ENCODE measurements at regions not wholly inside any gene's neighbourhood (a gene's known extent, or its start where the extent isn't known, plus 50 kb on each side); places are given as distances from the start of the nearest gene placed in this dataset.

GRCh38 chr16:51392521-51393187, 241.6 kb upstream of the SALL1 start:
- Histone ChIP-seq H3K27ac (replicated peaks) (no peak overlapping the region), H3K4me3 (replicated peaks; ENCODE audit: insufficient read depth, low read length) (no peak overlapping the region), H3K27me3 (ENCODE audit: insufficient read depth, poor library complexity, severe bottlenecking) (no peaks in the 10 kb centered on the region)
- no peak for DNase-seq (ENCODE audit: low read depth in 1 of 2, low spot score in 1 of 2)
- TF ChIP-seq GABPA (IDR thresholded peaks at IDR 0.05; ENCODE audit: low read depth) (no peak), CTCF (IDR thresholded peaks at IDR 0.05; ENCODE audit: insufficient read depth, low read length) (no peak), POLR2AphosphoS5 (IDR thresholded peaks at IDR 0.05; ENCODE audit: low read depth) (no peak)

- no peak overlapping the region for H3K27ac ChIP-seq (replicated peaks)
- no peak overlapping the region for H3K4me3 ChIP-seq (replicated peaks; ENCODE audit: insufficient read depth, low read length)
- TF ChIP-seq POLR2AphosphoS5 (IDR thresholded peaks at IDR 0.05; ENCODE audit: low read depth) (no peak), REST (IDR thresholded peaks at IDR 0.05; ENCODE audit: insufficient replicate concordance, low read depth) (no peak), SPI1 (IDR thresholded peaks at IDR 0.05; ENCODE audit: borderline replicate concordance, low read depth) (no peak), CTCF (IDR thresholded peaks at IDR 0.05; ENCODE audit: insufficient read depth, low read length) (no peak), GABPA (IDR thresholded peaks at IDR 0.05; ENCODE audit: low read depth) (no peak)
- DNase-seq (ENCODE audit: low read depth in 1 of 2, low spot score in 1 of 2): no peak
- no peaks in the 10 kb centered on the region for H3K27me3 ChIP-seq (ENCODE audit: insufficient read depth, poor library complexity, severe bottlenecking)
These were observed 240.9 kb upstream of the SALL1 start for GRCh38 chr16:51391798-51392511.

- Histone ChIP-seq H3K27ac (replicated peaks) (no peak overlapping the region), H3K4me3 (replicated peaks; ENCODE audit: insufficient read depth, low read length) (no peak overlapping the region), H3K27me3 (ENCODE audit: insufficient read depth, poor library complexity, severe bottlenecking) (no peaks in the 10 kb centered on the region)
- TF ChIP-seq SPI1 (IDR thresholded peaks at IDR 0.05; ENCODE audit: borderline replicate concordance, low read depth): no peak
- no peak for TF ChIP-seq POLR2AphosphoS5 (IDR thresholded peaks at IDR 0.05; ENCODE audit: low read depth)
- no peak for TF ChIP-seq GABPA (IDR thresholded peaks at IDR 0.05; ENCODE audit: low read depth)
- no peak for TF ChIP-seq CTCF (IDR thresholded peaks at IDR 0.05; ENCODE audit: insufficient read depth, low read length)
- no peak for TF ChIP-seq REST (IDR thresholded peaks at IDR 0.05; ENCODE audit: insufficient replicate concordance, low read depth)
- DNase-seq (ENCODE audit: low read depth in 1 of 2, low spot score in 1 of 2): no peak
These were observed 239.8 kb upstream of the SALL1 start for GRCh38 chr16:51390877-51391276.

Data from HL-60 (cell line).